GM12875 (cell line): ENCODE measurements at regions not wholly inside any gene's neighbourhood (a gene's known extent, or its start where the extent isn't known, plus 50 kb on each side); places are given as distances from the start of the nearest gene placed in this dataset.
A peak's percentile ranks its signal among the peaks of the same experiment; 100 is the strongest.

Experiments used
- H3K4me3 ChIP-seq: one replicate; pipeline ENCODE4 v1.5.1; 2011; ENCODE audit warnings: low read depth, low read length, control low read depth
- CTCF ChIP-seq: IDR thresholded peaks from 2 replicates; pipeline ENCODE4 v1.5.1; 2011; ENCODE audit warnings: low read depth, mild to moderate bottlenecking, control low read depth, inconsistent platforms, low read length, moderate library complexity, borderline replicate concordance; ENCODE audit not compliant: insufficient read depth

GRCh38 chr14:62144863-62145262, 382.6 kb downstream of the SNAPC1 start:
- H3K4me3 ChIP-seq = no peak overlapping the region
- TF ChIP-seq CTCF = no peak

- TF ChIP-seq CTCF = no peak
- no peak overlapping the region for H3K4me3 ChIP-seq
Observed at GRCh38 chr14:62146030-62146429, 383.8 kb downstream of the SNAPC1 start.

GRCh38 chr14:62156052-62156451, 393.8 kb downstream of the SNAPC1 start:
- H3K4me3 ChIP-seq = no peak overlapping the region
- TF ChIP-seq CTCF = no peak

- TF ChIP-seq CTCF = no peak
Observed at GRCh38 chr14:62158779-62159178, 396.6 kb downstream of the SNAPC1 start.

GRCh38 chr14:62159314-62159713, 397.1 kb downstream of the SNAPC1 start:
- H3K4me3 ChIP-seq = no peak overlapping the region
- no peak for TF ChIP-seq CTCF

More at GRCh38 chr14:62158779-62159178, 396.6 kb downstream of the SNAPC1 start:
- H3K4me3 ChIP-seq = no peak overlapping the region

GRCh38 chr14:62162998-62163589, 400.9 kb downstream of the SNAPC1 start:
- H3K4me3 ChIP-seq = no peak overlapping the region
- peak; percentile 66 for TF ChIP-seq CTCF

- no peak for TF ChIP-seq CTCF
- no peak overlapping the region for H3K4me3 ChIP-seq
Observed at GRCh38 chr14:62168564-62169155, 406.4 kb downstream of the SNAPC1 start.
